ENCODE measurements at regions not wholly inside any gene's neighbourhood (a gene's known extent, or its start where the extent isn't known, plus 50 kb on each side); places are given as distances from the start of the nearest gene placed in this dataset.

DNA sequence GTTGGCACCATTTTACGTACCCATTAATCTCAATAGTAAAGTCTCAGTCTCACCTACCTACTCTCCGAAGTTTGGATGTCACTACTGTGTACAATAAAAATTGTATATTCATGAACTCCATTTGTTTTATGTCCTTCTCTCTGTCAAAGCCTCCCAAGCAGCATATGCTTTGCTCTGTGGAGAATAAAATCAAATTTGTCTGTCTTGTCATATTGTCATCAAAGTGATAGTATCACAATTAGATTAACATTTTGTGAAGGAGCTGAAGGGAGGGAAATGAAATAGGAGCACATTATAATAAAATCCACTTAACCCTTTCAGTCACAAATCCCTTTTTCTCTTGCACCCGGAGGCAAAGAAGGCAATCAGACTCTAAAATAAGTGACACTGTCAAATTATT is 177.1 kb upstream of the RRP15 start:
- DNase-seq (ENCODE audit: low read depth, low spot score) = no peak
- no peaks in the 10 kb centered on the region for H3K9me3 ChIP-seq (ENCODE audit: control insufficient read depth, insufficient read depth, low read length)
- no peaks in the 10 kb centered on the region for H3K27me3 ChIP-seq (ENCODE audit: control insufficient read depth, insufficient read depth, low read length)
- H3K27ac ChIP-seq (ENCODE audit: low read length) = no peak overlapping the region
- H3K36me3 ChIP-seq (ENCODE audit: control insufficient read depth, insufficient read depth, low read length) = no peaks in the 10 kb centered on the region
- 100% methylated on average over 1 of the region's 3 CpGs for WGBS (ENCODE audit: insufficient coverage, insufficient read length)
- no peak overlapping the region for H3K4me3 ChIP-seq (ENCODE audit: low read length)
- no peaks in the 10 kb centered on the region for H3K4me1 ChIP-seq (ENCODE audit: control insufficient read depth, insufficient read depth, low read length)

DNA sequence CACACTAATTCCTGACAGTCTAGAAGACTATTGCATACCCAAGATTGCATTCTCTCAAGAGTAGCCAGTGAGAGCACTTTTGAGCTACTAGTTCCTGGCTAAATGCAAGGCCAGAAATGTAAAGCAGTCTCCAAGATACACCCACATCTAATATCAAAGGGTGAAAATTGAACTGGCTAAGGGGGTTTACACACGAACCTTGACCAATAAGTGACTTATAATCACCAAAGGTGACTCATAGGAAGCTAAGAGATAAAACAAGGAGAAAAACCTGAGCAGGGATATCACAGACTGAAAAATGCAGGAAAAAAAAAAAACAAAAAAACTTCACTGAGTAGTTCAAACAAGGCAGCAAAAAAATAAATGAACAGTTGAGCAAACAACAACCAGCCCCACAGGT is 172.2 kb upstream of the RRP15 start:
- no peaks in the 10 kb centered on the region for H3K4me1 ChIP-seq (ENCODE audit: control insufficient read depth, insufficient read depth, low read length)
- WGBS (ENCODE audit: insufficient coverage, insufficient read length) = no CpG with 5 or more reads among the region's 1 CpG
- no peaks in the 10 kb centered on the region for H3K36me3 ChIP-seq (ENCODE audit: control insufficient read depth, insufficient read depth, low read length)
- no peak overlapping the region for H3K27ac ChIP-seq (ENCODE audit: low read length)
- H3K9me3 ChIP-seq (ENCODE audit: control insufficient read depth, insufficient read depth, low read length) = no peaks in the 10 kb centered on the region
- no peaks in the 10 kb centered on the region for H3K27me3 ChIP-seq (ENCODE audit: control insufficient read depth, insufficient read depth, low read length)
- no peak overlapping the region for H3K4me3 ChIP-seq (ENCODE audit: low read length)
- no peak for DNase-seq (ENCODE audit: low read depth, low spot score)

DNA sequence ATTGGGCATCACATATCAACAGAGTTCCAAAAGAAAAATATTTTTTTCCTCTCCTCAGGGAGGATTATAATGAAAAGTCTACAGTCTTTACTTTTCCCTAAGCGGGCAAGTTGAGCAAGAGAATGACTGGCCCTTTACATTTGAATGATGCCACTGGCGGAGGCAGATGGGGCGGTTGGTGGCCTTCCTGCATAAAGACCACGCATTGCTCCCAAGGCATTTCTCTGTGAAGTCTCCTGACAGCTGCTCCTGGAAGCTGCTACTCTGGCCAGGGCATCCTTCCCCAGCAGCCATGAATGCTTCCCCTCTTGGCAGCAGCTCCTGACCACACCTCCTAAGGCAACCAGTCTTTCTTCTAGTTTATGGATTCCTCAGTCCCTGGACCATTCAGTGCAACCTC is 161.1 kb upstream of the RRP15 start:
- peak; percentile 54 for DNase-seq (ENCODE audit: low read depth, low spot score)
- H3K4me1 ChIP-seq (ENCODE audit: control insufficient read depth, insufficient read depth, low read length) = no peaks in the 10 kb centered on the region
- WGBS (ENCODE audit: insufficient coverage, insufficient read length) = no CpG with 5 or more reads among the region's 4 CpGs
- no peaks in the 10 kb centered on the region for H3K36me3 ChIP-seq (ENCODE audit: control insufficient read depth, insufficient read depth, low read length)
- H3K27me3 ChIP-seq (ENCODE audit: control insufficient read depth, insufficient read depth, low read length) = no peaks in the 10 kb centered on the region
- no peaks in the 10 kb centered on the region for H3K9me3 ChIP-seq (ENCODE audit: control insufficient read depth, insufficient read depth, low read length)
- H3K4me3 ChIP-seq (ENCODE audit: low read length) = no peak overlapping the region
- no peak overlapping the region for H3K27ac ChIP-seq (ENCODE audit: low read length)

DNA sequence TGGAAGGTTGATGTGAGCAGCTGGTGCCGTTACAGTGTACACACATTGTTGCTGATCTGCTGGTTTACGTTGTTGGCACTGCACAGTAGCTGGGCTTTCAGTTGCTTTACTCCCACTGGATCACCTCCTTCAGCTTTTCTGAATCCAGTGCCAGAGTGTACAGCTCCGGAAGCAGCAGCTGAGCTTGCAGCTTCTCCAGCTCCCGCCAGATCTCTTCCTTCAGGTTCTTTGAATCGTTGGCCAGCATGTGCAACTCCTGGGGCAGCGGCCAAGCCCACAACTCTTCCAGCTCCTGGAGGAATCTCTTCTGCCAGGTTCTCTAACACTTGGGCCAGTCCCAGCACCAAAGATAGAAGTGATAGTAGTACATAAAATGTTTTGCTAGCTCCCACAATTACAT is 149.7 kb upstream of the RRP15 start:
- H3K27ac ChIP-seq (ENCODE audit: low read length) = no peak overlapping the region
- no peak overlapping the region for H3K4me3 ChIP-seq (ENCODE audit: low read length)
- no peak for DNase-seq (ENCODE audit: low read depth, low spot score)
- no peaks in the 10 kb centered on the region for H3K4me1 ChIP-seq (ENCODE audit: control insufficient read depth, insufficient read depth, low read length)
- H3K36me3 ChIP-seq (ENCODE audit: control insufficient read depth, insufficient read depth, low read length) = no peaks in the 10 kb centered on the region
- no CpG with 5 or more reads among the region's 6 CpGs for WGBS (ENCODE audit: insufficient coverage, insufficient read length)
- H3K9me3 ChIP-seq (ENCODE audit: control insufficient read depth, insufficient read depth, low read length) = no peaks in the 10 kb centered on the region
- no peaks in the 10 kb centered on the region for H3K27me3 ChIP-seq (ENCODE audit: control insufficient read depth, insufficient read depth, low read length)

DNA sequence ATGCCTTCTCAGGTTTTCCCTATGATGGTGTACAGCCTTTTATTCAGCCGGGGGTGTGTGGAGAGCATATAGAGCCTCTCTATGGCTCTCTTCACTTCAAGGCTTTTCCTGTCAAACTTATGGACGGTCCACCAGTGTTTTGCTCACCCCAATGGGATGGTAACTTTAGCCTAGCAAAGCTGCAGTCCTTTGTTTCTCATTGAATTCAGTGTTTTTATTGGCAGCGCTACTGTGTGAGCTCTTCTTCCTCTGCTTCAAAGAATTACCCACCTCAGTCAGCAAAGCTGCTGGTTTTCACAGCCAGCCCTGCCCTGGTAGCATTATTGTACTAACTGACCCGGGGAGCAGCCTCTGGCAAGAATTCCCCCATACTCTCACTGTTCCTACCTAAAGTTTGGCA is 145.3 kb upstream of the RRP15 start:
- Histone ChIP-seq H3K27me3 (ENCODE audit: control insufficient read depth, insufficient read depth, low read length) (no peaks in the 10 kb centered on the region), H3K4me3 (ENCODE audit: low read length) (no peak overlapping the region), H3K36me3 (ENCODE audit: control insufficient read depth, insufficient read depth, low read length) (no peaks in the 10 kb centered on the region), H3K27ac (ENCODE audit: low read length) (no peak overlapping the region), H3K4me1 (ENCODE audit: control insufficient read depth, insufficient read depth, low read length) (no peaks in the 10 kb centered on the region), H3K9me3 (ENCODE audit: control insufficient read depth, insufficient read depth, low read length) (no peaks in the 10 kb centered on the region)
- no peak for DNase-seq (ENCODE audit: low read depth, low spot score)
- no CpG with 5 or more reads among the region's 4 CpGs for WGBS (ENCODE audit: insufficient coverage, insufficient read length)

DNA sequence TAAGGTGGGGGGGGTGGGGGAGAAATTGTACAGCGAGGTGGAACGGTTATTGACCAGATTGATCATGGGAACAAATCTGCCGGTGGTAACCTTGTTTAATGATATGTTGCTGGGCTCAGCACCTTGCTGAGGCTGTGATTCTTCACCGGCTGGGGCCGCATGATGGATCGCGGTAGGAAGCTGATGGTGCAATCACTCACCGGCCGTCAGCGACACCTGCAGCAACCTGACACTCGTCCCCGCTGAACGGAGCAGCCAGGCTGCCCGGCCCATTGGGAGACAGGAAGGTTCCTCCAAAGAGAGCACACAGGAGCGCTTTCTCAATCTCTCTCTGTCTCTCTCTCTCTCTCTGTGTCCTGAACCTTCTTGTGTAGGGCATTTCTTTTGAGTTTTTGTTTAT is 128.5 kb upstream of the RRP15 start:
- Histone ChIP-seq H3K27ac (ENCODE audit: low read length) (no peak overlapping the region), H3K36me3 (ENCODE audit: control insufficient read depth, insufficient read depth, low read length) (no peaks in the 10 kb centered on the region), H3K9me3 (ENCODE audit: control insufficient read depth, insufficient read depth, low read length) (no peaks in the 10 kb centered on the region), H3K27me3 (ENCODE audit: control insufficient read depth, insufficient read depth, low read length) (no peaks in the 10 kb centered on the region), H3K4me3 (ENCODE audit: low read length) (no peak overlapping the region), H3K4me1 (ENCODE audit: control insufficient read depth, insufficient read depth, low read length) (no peaks in the 10 kb centered on the region; the same call in 1 of the 2 replicates)
- WGBS (ENCODE audit: insufficient coverage, insufficient read length) = no CpG with 5 or more reads among the region's 15 CpGs
- DNase-seq (ENCODE audit: low read depth, low spot score) = no peak

DNA sequence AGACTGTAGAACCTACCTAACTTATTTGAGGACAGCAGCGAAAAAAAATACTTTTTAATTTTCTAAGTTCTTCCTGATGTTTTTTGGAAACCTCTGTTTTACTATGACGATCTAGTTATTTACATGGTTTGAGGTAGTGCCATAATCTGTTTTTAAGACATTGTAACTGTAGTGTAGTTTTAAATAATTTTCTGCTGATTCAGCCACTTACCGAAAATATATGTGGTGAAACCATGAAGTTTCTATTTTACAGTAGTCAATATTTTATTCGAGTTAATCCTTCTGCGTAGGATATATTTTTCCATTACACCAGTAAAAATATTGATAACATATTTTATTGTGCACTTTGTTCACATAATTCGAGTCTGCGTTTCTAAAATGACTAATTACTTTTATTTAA is 121.7 kb upstream of the RRP15 start:
- H3K27ac ChIP-seq (ENCODE audit: low read length) = no peak overlapping the region
- H3K36me3 ChIP-seq (ENCODE audit: control insufficient read depth, insufficient read depth, low read length) = no peaks in the 10 kb centered on the region
- 0 out of 2 replicates have a peak, but pooled peaks cover 2% of the 10 kb centered on the region for H3K27me3 ChIP-seq (ENCODE audit: control insufficient read depth, insufficient read depth, low read length)
- no peak overlapping the region for H3K4me3 ChIP-seq (ENCODE audit: low read length)
- no peaks in the 10 kb centered on the region for H3K4me1 ChIP-seq (ENCODE audit: control insufficient read depth, insufficient read depth, low read length)
- no peak for DNase-seq (ENCODE audit: low read depth, low spot score)
- no peaks in the 10 kb centered on the region for H3K9me3 ChIP-seq (ENCODE audit: control insufficient read depth, insufficient read depth, low read length)
- no CpG with 5 or more reads among the region's 7 CpGs for WGBS (ENCODE audit: insufficient coverage, insufficient read length)

DNA sequence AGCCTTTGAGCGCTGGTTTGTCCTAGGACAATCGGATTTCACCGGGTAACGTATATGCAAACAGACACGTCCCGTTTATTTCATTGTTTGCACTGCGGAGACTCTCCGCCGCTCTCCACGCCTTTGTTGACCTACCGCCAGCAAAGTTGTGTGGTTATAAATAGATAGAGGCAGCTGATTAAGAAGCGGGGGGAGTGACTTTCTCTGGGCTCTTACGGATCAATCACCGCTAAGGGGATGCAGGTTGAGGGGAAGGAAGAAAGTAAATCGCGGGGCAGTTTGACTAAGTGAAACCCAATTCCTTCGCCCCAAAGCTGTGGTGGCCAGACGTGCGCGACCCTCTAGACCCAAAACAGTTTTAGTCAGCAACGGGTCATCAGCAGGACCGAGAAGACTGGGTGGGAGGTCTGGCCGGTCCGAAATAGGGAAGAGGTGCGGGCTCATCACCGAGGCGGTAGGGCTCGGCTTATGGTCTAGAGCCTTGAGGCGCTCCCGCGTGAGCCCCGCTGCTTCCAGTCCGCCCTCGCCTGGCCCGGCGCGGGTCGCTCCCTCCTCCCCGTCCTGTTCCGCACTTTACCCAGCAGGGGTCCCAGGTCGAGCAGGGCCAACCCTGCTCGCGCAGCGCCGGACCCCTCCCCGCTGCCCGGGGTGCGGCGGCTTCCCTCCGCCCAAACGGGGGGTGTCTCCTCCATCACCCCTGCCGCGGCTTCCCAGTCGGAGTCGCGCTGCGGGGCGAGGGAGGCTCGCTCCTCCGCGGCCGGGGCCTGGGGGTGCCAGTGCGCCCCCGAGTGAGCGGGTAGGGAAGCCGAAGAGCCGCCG is 120.8 kb upstream of the RRP15 start:
- DNase-seq (ENCODE audit: low read depth, low spot score) = no peak
- Histone ChIP-seq H3K27ac (ENCODE audit: low read length) (no peak overlapping the region), H3K4me3 (ENCODE audit: low read length) (peak overlapping the region; percentile 93; the same call in 1 of the 2 replicates), H3K9me3 (ENCODE audit: control insufficient read depth, insufficient read depth, low read length) (no peaks in the 10 kb centered on the region), H3K27me3 (ENCODE audit: control insufficient read depth, insufficient read depth, low read length) (0 out of 2 replicates have a peak, but pooled peaks cover 2% of the 10 kb centered on the region), H3K4me1 (ENCODE audit: control insufficient read depth, insufficient read depth, low read length) (no peaks in the 10 kb centered on the region), H3K36me3 (ENCODE audit: control insufficient read depth, insufficient read depth, low read length) (no peaks in the 10 kb centered on the region)
- WGBS (ENCODE audit: insufficient coverage, insufficient read length) = no CpG with 5 or more reads among the region's 68 CpGs

DNA sequence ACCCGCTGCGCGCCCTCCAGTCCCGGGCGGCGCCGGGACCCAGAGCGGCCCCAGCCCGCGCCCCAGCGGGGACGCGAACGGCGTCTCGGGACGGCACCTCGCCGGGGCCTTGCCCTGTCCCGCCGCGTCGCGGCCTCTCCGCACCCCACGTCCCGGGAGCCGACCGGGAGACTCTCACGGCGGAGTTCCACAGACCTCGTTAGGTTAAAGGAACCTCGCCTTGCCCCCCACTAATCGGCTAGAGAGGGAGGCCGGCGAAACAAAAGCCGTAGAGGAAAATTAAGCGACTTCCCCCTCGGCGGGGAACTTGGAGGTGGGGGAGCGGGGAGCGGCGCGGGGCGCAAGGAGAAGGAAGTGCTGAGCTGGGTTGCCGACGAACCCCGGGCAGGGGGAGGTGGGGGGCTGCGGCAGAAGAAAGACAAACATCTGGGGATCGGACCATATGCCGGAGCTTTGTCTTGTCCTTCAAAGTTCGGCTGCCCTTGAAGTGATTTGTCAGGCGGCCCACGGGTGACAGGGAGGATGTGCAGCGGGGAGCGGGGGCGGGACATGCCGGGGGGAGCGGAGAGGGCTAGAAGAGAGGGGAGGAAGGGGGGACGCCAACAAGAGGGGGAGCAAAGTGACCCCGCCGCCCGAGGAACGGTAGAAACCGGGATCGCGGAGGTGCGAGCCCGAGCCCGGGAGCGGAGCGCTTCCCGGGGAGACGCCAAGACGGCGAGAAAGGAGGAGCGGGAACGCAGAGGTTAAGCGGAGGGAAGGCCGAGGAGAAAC is 120.0 kb upstream of the RRP15 start:
- H3K9me3 ChIP-seq (ENCODE audit: control insufficient read depth, insufficient read depth, low read length) = no peaks in the 10 kb centered on the region
- 0 out of 2 replicates have a peak, but pooled peaks cover 2% of the 10 kb centered on the region for H3K27me3 ChIP-seq (ENCODE audit: control insufficient read depth, insufficient read depth, low read length)
- H3K4me3 ChIP-seq (ENCODE audit: low read length) = peak overlapping the region; percentile 93
- no peak overlapping the region for H3K27ac ChIP-seq (ENCODE audit: low read length)
- no peak for DNase-seq (ENCODE audit: low read depth, low spot score)
- WGBS (ENCODE audit: insufficient coverage, insufficient read length) = no CpG with 5 or more reads among the region's 80 CpGs
- H3K36me3 ChIP-seq (ENCODE audit: control insufficient read depth, insufficient read depth, low read length) = no peaks in the 10 kb centered on the region
- H3K4me1 ChIP-seq (ENCODE audit: control insufficient read depth, insufficient read depth, low read length) = no peaks in the 10 kb centered on the region

DNA sequence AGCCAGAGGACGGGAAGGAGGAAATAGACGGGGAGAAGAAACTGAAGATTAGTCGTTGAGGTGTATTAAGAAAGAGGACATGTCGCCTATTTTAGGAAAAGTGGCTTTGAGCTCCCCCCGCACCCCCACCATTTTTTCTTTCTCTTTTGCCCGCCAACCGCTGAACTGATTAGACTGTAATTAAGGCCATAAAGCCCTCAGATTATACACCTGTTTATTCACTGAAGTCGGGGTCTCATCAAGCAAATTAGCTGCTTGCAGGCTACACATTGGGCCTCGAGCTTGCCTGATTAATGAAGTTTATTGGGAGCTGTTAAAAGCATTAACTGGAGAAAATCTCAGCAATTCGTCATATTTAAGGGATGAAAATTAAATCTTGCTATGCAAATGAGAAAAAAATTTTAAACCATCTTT is 119.4 kb upstream of the RRP15 start:
- WGBS (ENCODE audit: insufficient coverage, insufficient read length) = no CpG with 5 or more reads among the region's 10 CpGs
- Histone ChIP-seq H3K9me3 (ENCODE audit: control insufficient read depth, insufficient read depth, low read length) (no peaks in the 10 kb centered on the region), H3K36me3 (ENCODE audit: control insufficient read depth, insufficient read depth, low read length) (no peaks in the 10 kb centered on the region), H3K4me3 (ENCODE audit: low read length) (peak overlapping the region; percentile 93; the same call in 1 of the 2 replicates), H3K27ac (ENCODE audit: low read length) (no peak overlapping the region), H3K4me1 (ENCODE audit: control insufficient read depth, insufficient read depth, low read length) (no peaks in the 10 kb centered on the region), H3K27me3 (ENCODE audit: control insufficient read depth, insufficient read depth, low read length) (0 out of 2 replicates have a peak, but pooled peaks cover 2% of the 10 kb centered on the region)
- no peak for DNase-seq (ENCODE audit: low read depth, low spot score)
